CD4-positive, alpha-beta T cell treated with Interleukin-6 for 4 hours (primary cell): ENCODE measurements at regions not wholly inside any gene's neighbourhood (a gene's known extent, or its start where the extent isn't known, plus 50 kb on each side); places are given as distances from the start of the nearest gene placed in this dataset.
A peak's percentile ranks its signal among the peaks of the same experiment; 100 is the strongest.

ENCODE experiments used
- DNase-seq: peaks from one replicate; pipeline ENCODE4 v3.0.0-alpha.2; 2020; ENCODE audit warnings: mixed read lengths

GRCh38 chr1:167145965-167146364 is 52.1 kb downstream of the STYXL2 start:
- DNase-seq, result no peak

GRCh38 chr1:167146903-167147539 is 53.1 kb downstream of the STYXL2 start:
- no peak for DNase-seq

DNA sequence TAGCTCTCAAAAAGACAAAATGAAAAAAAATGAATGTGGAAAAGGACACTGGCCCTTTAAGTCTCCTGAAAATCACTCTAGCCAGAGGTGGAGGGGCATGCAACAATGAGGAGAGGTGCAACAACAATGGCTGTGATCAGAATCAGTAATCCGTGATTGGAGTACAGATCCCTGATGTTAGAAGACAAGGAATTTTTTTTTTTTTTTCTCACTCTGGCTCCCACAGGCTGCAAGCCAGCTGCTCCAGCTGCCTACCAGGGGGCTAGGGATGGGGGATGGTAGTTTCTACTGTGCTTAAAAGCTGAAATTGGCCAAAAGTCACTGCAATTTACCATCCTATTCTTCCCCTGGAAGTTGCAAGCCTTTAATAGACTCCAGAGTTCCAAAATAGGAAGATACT is 54.5 kb downstream of the STYXL2 start:
- no peak for DNase-seq

- no peak for DNase-seq
These were observed 56.1 kb downstream of the STYXL2 start for GRCh38 chr1:167149793-167150491.

- DNase-seq, result no peak
These were observed 56.6 kb downstream of the STYXL2 start for GRCh38 chr1:167150492-167150833.

GRCh38 chr1:167152192-167152876 is 58.5 kb downstream of the STYXL2 start:
- peak; percentile 2 for DNase-seq

DNA sequence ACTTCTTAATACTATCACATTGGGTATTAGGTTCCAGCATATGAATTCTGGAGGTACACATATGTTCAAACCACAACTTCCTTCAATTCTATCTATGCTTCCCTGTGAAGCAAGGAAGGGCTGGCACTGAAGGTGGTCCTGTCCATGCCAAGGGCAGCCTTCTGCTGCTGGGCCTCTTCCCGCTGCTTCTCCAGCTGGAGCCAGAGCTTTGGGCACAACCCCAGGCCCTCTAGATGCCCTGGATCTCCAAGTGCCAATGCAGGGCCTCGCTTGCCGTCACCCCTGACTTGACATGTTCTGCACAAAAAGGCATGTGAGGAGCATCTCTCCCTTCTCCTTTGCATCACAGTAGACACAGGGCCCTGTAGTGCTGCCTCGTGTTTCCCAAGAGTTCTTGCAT is 62.6 kb downstream of the STYXL2 start:
- DNase-seq, result no peak

DNA sequence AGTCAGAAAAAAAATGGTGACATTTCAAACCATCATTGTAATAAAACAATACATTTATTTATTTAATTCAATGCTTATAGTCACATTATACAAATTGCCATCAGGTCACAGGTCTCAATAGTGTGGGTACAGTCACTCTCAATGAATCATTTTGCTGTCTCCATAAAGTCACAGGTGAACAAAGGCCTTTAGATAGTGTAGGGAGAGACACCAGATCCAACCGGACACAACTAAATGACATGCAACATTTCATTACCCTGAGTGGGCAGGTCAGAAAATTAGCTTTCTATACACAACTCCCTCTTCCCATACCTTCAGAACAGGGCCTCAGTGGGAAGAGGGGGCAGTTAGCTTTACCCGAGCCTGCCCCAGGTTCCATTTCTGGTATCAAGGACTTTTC is 63.2 kb downstream of the STYXL2 start:
- DNase-seq, result no peak

DNA sequence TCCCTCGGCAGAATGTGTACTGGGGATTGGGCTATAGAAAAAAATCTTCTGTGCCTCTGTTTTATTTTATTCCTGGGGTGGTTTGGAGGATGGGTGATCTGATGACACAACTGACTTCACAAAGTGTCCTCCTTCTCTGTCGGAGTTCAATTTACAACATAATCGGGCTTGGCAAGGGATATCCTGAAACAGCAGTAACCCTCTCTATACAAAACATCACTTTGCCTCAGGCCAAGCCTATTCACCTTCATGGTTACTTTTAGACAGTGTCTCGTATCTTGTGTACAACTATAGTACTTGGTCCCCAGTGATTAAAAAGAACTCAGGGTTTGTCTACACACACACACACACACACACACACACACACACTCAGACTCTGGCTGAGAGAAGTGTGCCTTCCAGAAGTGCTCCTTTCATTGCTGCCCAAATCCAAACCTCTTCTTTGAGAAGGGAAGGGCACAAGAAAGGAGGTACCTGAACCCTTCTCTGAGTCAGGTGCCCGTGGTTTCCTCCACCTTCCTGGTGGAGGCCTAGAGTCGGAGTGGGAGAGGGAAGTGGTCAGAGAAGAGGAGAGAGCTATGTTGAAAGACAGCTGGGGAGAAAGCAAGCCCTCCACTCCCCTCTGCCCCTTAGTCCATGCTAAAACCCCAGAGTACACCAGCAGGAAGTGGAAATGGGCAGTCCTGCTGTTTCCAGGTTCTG is 62.4 kb upstream of the POU2F1 start:
- DNase-seq, result no peak

- no peak for DNase-seq
These were observed 61.8 kb upstream of the POU2F1 start for GRCh38 chr1:167158813-167159275.

DNA sequence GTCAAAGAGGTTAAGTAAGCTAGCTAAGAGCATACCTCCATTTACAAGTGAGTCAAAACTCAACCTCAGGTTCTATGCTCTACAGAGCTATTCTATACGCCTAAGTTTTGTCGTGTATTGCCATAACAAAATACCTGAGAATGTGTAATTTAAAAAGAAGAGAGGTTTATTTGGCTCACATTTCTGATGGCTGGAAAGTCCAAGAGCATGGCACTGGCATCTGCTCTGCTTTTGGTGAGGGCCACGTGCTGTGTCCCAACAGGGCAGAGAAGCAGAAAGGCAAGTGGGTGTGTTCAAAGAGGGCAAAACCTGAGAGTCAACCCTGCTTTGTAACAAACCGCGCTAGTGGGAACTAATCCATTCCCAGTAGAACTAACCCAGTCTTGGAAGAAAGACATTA is 60.9 kb upstream of the POU2F1 start:
- DNase-seq, result no peak

GRCh38 chr1:167161242-167161641 is 59.4 kb upstream of the POU2F1 start:
- no peak for DNase-seq

DNA sequence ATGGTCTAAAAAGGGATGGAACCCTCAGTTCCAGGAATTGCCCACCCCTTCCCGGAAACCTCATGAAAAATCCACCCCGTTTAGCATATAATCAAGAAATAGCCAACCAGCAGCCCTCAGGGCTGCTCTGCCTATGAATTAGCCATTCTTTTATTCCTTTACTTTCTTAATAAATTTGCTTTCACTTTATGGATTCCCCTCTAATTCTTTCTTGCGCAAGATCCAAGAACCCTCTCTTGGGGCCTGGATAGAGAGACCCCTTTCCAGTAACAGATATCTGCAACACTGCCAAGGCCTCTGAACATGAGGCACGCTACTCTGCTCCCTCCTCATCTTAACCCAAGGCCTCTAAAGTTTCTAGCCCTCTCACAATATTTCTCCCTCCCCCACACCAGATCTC is 58.9 kb upstream of the POU2F1 start:
- no peak for DNase-seq

- no peak for DNase-seq
These were observed 55.5 kb upstream of the POU2F1 start for GRCh38 chr1:167165219-167165618.

DNA sequence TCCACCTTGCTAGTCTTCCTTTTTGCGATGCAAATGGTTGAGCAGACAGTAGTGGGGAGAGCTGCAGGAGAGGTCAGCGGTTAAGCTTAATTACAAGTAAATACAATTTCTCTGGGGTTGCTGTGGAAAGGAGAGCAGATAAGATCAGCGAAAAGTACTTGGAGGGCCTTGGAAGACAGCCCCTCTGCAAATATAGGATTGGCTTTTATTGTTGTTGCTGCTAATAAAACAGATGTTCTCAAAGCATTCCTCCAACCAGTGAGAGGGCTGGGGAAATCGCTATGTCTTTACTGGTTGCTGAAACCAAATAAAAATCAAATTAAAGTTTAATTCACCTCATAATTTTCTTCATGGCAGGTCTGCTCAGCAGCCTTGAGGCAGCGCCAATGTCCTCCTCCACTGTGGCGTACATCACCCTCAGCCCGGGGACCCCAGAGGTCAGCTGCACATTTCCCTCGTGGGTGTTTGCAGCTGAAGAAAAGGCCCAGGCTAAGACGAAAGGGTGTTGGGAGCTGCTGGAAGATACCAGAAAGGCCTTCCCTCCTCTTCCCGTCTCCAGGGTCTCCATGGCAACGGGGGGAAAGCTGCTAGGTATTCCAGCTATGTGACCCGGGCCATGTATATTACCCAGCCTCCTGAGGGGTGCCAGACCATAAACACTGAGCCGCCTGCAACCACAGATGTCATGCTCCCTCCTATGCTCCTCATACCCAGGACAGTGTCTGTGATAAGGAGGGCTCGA is 54.6 kb upstream of the POU2F1 start:
- no peak for DNase-seq

DNA sequence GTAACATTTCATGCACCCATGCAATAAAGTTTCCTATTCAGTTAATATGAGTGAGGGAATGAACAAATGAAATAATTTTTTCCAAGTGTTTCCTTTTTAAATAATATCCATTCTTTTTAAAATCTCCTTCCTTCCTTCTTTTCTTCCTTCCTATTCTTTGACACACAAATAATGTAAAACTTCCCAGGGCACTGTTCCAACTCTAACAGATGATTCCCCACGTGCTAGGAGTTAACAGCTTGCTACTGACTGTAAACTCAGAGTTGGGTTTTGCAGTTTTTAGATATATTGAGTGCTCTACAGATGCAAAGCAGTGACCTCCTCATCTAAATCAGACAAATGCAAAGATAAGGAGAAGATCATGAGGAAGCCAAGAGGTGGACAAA is 54.0 kb upstream of the POU2F1 start:
- DNase-seq, result no peak

DNA sequence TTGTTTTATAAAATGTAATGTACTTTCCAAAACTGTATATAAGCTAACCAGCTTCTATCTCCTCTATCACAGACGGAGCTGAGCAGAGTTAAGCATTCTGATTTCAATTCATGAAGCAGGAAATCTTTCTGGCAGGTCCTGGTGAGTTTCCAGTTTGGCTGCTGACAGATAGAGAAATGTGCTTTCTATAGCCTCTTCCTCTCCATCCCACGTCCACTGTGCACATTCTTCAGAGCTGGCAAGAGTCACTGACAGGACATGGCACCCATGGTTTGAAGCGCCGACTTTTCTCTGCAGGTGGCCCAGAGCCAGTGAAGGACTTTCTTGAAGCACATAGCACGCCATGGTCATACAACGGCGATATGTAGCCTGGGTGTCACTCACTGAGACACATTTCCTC is 52.3 kb upstream of the POU2F1 start:
- no peak for DNase-seq

DNA sequence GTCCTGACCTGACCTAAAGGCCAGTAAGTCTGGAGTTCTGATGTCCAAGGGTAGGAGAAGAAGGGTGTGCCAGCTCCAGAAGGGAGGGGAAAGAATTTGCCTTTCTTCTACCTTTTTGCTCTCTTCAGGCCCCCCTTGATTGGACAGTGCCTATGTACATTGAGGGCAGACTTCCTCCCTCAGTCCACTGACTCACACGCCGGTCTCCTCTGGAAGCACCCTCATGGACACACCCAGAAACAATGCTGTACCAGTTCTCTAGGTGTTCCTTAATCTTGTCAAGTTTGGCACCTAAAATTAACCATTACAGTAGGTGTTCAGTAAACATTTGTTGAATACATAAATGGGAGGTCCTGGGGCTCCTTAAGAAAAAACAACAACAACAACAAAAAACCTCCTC is 51.0 kb upstream of the POU2F1 start:
- DNase-seq, result no peak
